ENCODE measurements at regions not wholly inside any gene's neighbourhood (a gene's known extent, or its start where the extent isn't known, plus 50 kb on each side); places are given as distances from the start of the nearest gene placed in this dataset.
"Not testable (repeated sequence)": the region's sequence is repeated elsewhere in the genome, so short reads cannot be mapped to it uniquely, and the experiment has no call there.

DNA sequence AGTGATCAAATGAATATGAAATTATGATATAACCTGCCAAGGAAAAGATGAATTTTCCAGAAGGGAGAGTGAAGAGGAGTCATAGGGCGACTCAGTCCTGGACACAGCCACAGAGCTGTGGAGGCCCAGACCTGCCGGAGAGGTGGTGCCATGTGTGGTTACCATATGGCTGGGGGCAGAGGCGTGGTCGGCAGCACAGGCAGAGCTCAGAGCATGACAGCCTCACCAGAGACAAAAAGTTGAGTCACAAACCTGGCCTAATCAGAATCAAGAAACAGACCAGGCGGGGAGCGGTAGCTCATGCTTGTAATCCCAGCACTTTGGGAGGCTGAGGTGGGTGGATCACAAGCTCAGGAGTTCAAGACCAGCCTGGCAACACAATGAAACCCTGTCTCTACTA, 57.8 kb upstream of the KIF2A start:
- FAIRE-seq; DNase-seq (ENCODE audit: insufficient read length): not testable (repeated sequence)

- not testable (repeated sequence) for DNase-seq (ENCODE audit: insufficient read length); FAIRE-seq
Measured at GRCh38 chr5:62250085-62250484, 55.9 kb upstream of the KIF2A start.

- DNase-seq (ENCODE audit: insufficient read length); FAIRE-seq: not testable (repeated sequence)
Measured at GRCh38 chr5:62250919-62251318, 55.1 kb upstream of the KIF2A start.

GRCh38 chr5:62252519-62252918, 53.5 kb upstream of the KIF2A start:
- not testable (repeated sequence) for DNase-seq (ENCODE audit: insufficient read length); FAIRE-seq

DNA sequence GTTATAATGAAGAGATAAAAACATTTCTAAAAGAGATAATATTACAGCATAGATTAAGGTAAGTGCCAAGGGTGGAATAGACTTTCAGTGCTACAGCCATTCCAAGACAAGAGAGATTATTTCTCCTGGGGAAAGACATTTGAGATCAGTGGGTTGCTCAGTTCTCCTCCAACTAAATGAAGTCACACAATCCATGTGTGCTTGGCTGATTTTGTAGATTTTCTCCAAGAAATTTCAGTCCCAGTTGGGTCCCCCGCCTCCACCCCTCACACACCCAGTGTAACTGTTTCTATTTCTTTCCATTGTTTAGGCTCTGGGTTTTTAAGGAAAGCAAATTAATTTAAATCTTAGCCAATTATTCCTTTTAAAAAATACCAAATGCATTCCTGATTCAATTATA, 50.5 kb upstream of the KIF2A start:
- FAIRE-seq; DNase-seq (ENCODE audit: insufficient read length): not testable (repeated sequence)

GRCh38 chr5:62256161-62257019, 49.6 kb upstream of the KIF2A start:
- DNase-seq (ENCODE audit: insufficient read length) = no peak
- no peak for TF ChIP-seq POLR2AphosphoS5 (IDR thresholded peaks at IDR 0.05; ENCODE audit: low read depth, low read length)
- TF ChIP-seq POLR2A (IDR thresholded peaks at IDR 0.05; ENCODE audit: low read depth, low read length) = 0 out of 2 replicates have a peak, but pooled peaks have one; percentile 22
- 0 out of 2 replicates have a peak, but pooled peaks have one; percentile 13 for TF ChIP-seq TAF1 (IDR thresholded peaks at IDR 0.05; ENCODE audit: borderline replicate concordance, low read depth, low read length)
- no peak for FAIRE-seq
